ENCODE measurements at regions not wholly inside any gene's neighbourhood (a gene's known extent, or its start where the extent isn't known, plus 50 kb on each side); places are given as distances from the start of the nearest gene placed in this dataset.

DNA sequence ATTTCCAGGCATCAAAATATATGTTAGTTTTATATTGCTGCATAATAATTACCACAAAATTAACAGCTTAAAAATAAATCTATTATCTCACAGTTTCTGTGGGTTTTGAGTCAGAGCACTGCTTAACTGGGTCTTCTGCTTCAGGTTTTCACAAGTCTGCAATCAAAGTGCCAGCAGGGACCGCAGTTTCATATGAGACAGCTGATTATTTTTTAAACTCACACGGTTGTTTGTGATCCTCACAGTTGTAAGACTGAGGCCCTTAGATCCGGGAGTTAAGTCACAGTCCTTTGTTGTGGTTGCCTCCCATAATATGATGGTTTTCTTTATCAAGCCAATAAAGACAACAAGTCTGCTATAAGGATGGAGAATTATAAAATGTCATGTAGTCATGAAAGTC lies 146.0 kb upstream of the ZWINT start (continued):
- TF ChIP-seq MEF2B (IDR thresholded peaks at IDR 0.05; ENCODE audit: partially characterized antibody, poor library complexity, severe bottlenecking), result peak; percentile 32
- TF ChIP-seq FOXM1 (IDR thresholded peaks at IDR 0.05; ENCODE audit: low read depth, low read length), result no peak
- TF ChIP-seq, protein P1, sequence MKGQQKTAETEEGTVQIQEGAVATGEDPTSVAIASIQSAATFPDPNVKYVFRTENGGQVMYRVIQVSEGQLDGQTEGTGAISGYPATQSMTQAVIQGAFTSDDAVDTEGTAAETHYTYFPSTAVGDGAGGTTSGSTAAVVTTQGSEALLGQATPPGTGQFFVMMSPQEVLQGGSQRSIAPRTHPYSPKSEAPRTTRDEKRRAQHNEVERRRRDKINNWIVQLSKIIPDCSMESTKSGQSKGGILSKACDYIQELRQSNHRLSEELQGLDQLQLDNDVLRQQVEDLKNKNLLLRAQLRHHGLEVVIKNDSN (IDR thresholded peaks at IDR 0.05; ENCODE audit: borderline replicate concordance, extremely low read length, insufficient read depth, low read depth, low read length), result no peak
- peak; percentile 38 for TF ChIP-seq RUNX3 (IDR thresholded peaks at IDR 0.05; ENCODE audit: low read length)
- peak; percentile 83 for TF ChIP-seq MTA2 (IDR thresholded peaks at IDR 0.05; ENCODE audit: low read depth)
- 0 out of 2 replicates have a peak, but pooled peaks have one; percentile 38 for TF ChIP-seq DPF2 (IDR thresholded peaks at IDR 0.05)
- no peak for TF ChIP-seq FOXK2 (IDR thresholded peaks at IDR 0.05)
- TF ChIP-seq MYB (IDR thresholded peaks at IDR 0.05; ENCODE audit: borderline replicate concordance, low read depth, low read length), result no peak

DNA sequence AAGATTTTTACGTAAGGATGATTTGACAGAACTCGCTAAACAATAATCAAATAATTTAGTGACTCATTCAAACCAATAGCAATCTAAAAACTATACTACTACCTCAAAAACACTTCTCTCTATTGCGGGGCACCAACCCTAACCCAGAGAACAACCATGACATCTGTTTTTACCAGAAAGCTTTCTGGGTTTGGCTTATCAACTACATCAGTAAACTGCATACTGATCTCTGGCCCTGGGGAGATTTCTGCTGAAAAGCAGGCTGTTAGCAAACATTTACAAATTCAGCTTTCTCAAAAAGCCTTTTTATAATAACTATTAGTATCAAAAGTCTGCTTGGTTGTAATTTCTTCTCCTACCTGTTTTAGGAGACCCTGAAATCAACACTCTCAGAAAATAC lies 144.5 kb upstream of the ZWINT start:
- no peak for ATAC-seq
- Histone ChIP-seq H3K4me3 (no peak overlapping the region), H3K79me2 (ENCODE audit: control insufficient read depth, insufficient read depth, low read length) (no peaks in the 10 kb centered on the region), H3K36me3 (ENCODE audit: control insufficient read depth in 2 of 2, insufficient read depth in 2 of 2, low read length in 1 of 2) (no peaks in the 10 kb centered on the region), H3K27ac (ENCODE audit: control insufficient read depth, insufficient read depth) (no peak overlapping the region), H2AFZ (ENCODE audit: control insufficient read depth, low read depth, low read length) (no peak overlapping the region), H3K9ac (ENCODE audit: control insufficient read depth, insufficient read depth, low read length) (no peak overlapping the region), H3K4me2 (ENCODE audit: control insufficient read depth, insufficient read depth) (no peak overlapping the region), H3K27me3 (replicated peaks in 1 of 2; ENCODE audit: control insufficient read depth in 2 of 2, insufficient read depth in 2 of 2, low read length in 1 of 2) (no peaks in the 10 kb centered on the region), H3K4me1 (ENCODE audit: control insufficient read depth, insufficient read depth, low read length) (no peaks in the 10 kb centered on the region), H3K9me3 (replicated peaks; ENCODE audit: control insufficient read depth, insufficient read depth, low read length) (no peaks in the 10 kb centered on the region), H4K20me1 (ENCODE audit: control insufficient read depth, insufficient read depth) (no peaks in the 10 kb centered on the region)
- intact Hi-C loops (cut with micrococcal nuclease; ENCODE audit: unreplicated experiment), result no loop called here
- RAD21 ChIA-PET (ENCODE audit: unreplicated experiment), result no interaction called here
- in situ Hi-C loops (cut with MboI), result no loop called here
- POLR2A ChIA-PET, result no interaction called here
- 64% methylated on average over 3 of the region's 3 CpGs for WGBS (ENCODE audit: insufficient coverage, insufficient replicate concordance, low lambda C conversion rate, missing lambda C conversion rate)
- CTCF ChIA-PET, result no interaction called here
- SMC1A ChIA-PET (ENCODE audit: uncharacterized antibody, unreplicated experiment), result no interaction called here
- TF ChIP-seq, protein P2, sequence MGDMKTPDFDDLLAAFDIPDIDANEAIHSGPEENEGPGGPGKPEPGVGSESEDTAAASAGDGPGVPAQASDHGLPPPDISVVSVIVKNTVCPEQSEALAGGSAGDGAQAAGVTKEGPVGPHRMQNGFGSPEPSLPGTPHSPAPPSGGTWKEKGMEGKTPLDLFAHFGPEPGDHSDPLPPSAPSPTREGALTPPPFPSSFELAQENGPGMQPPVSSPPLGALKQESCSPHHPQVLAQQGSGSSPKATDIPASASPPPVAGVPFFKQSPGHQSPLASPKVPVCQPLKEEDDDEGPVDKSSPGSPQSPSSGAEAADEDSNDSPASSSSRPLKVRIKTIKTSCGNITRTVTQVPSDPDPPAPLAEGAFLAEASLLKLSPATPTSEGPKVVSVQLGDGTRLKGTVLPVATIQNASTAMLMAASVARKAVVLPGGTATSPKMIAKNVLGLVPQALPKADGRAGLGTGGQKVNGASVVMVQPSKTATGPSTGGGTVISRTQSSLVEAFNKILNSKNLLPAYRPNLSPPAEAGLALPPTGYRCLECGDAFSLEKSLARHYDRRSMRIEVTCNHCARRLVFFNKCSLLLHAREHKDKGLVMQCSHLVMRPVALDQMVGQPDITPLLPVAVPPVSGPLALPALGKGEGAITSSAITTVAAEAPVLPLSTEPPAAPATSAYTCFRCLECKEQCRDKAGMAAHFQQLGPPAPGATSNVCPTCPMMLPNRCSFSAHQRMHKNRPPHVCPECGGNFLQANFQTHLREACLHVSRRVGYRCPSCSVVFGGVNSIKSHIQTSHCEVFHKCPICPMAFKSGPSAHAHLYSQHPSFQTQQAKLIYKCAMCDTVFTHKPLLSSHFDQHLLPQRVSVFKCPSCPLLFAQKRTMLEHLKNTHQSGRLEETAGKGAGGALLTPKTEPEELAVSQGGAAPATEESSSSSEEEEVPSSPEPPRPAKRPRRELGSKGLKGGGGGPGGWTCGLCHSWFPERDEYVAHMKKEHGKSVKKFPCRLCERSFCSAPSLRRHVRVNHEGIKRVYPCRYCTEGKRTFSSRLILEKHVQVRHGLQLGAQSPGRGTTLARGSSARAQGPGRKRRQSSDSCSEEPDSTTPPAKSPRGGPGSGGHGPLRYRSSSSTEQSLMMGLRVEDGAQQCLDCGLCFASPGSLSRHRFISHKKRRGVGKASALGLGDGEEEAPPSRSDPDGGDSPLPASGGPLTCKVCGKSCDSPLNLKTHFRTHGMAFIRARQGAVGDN (IDR thresholded peaks at IDR 0.05), result no peak
- no peak for TF ChIP-seq ZNF274 (IDR thresholded peaks at IDR 0.05; ENCODE audit: insufficient read depth, insufficient read length)
- no peak for TF ChIP-seq BACH1 (IDR thresholded peaks at IDR 0.05; ENCODE audit: borderline replicate concordance)
- TF ChIP-seq ZBED1 (IDR thresholded peaks at IDR 0.05; ENCODE audit: borderline replicate concordance), result no peak
- no peak for TF ChIP-seq SMAD1 (IDR thresholded peaks at IDR 0.05; ENCODE audit: low read depth, partially characterized antibody)
- TF ChIP-seq EED (IDR thresholded peaks at IDR 0.05; ENCODE audit: low read depth), result no peak
- no peak for FAIRE-seq
- BruUV-seq (replicated peaks), result no TSS peak
- no peak for DNase-seq (ENCODE audit: low read depth, low spot score)

Measured in GM12878 (cell line).